Panc1 (cell line): ENCODE measurements at regions not wholly inside any gene's neighbourhood (a gene's known extent, or its start where the extent isn't known, plus 50 kb on each side); places are given as distances from the start of the nearest gene placed in this dataset.

Source experiments
- ATAC-seq: fragments of 200-7000 bp; cut with Tn5 transposase; 2 replicates; pipeline ENCODE4 v1.9.1; 2020; ENCODE audit warnings: mild to moderate bottlenecking, moderate library complexity
- BruUV-seq: library from RNA; stranded (reverse); fragments of 400-500 nt; replicated peaks from 2 replicates; lab custom pipeline; 2021; lab: Mats Ljungman, UMichigan
- CTCF ChIA-PET: fragments of 300-600 bp; sonication (Branson Sonifier 250); formaldehyde crosslinking; loops from one replicate; lab custom pipeline; 2022; ENCODE audit warnings: antibody characterized with exemption; lab: Charles Lee
- POLR2A ChIA-PET: fragments of 300-600 bp; sonication (Branson Sonifier 250); formaldehyde crosslinking; loops from one replicate; lab custom pipeline; 2022; ENCODE audit warnings: antibody characterized with exemption; lab: Charles Lee
- DNase-seq: peaks from one replicate; pipeline ENCODE4 v3.0.0-alpha.2; 2010; ENCODE audit warnings: low read depth, low spot score
- H3K27ac ChIP-seq: 2 replicates; pipeline ENCODE4 v1.5.1; 2011; ENCODE audit warnings: mild to moderate bottlenecking, low read length, inconsistent platforms
- H3K27me3 ChIP-seq: fragments of 200-500 bp; sonication (Bioruptor generic); 2 replicates; pipeline ENCODE4 v1.6.0; 2014; ENCODE audit warnings: low read length, inconsistent platforms; ENCODE audit not compliant: control insufficient read depth, insufficient read depth
- H3K36me3 ChIP-seq: fragments of 200-500 bp; sonication (Bioruptor generic); 2 replicates; pipeline ENCODE4 v1.5.1; 2014; ENCODE audit warnings: inconsistent platforms, mild to moderate bottlenecking, low read length, moderate library complexity; ENCODE audit not compliant: control insufficient read depth, insufficient read depth
- H3K4me1 ChIP-seq: 2 replicates; pipeline ENCODE4 v1.5.1; 2011; ENCODE audit warnings: inconsistent platforms, mild to moderate bottlenecking, low read length, moderate library complexity; ENCODE audit not compliant: control insufficient read depth, insufficient read depth
- H3K4me3 ChIP-seq, 2 experiments: 2 replicates each; pipeline ENCODE4 v1.5.1; 2011 to 2012; ENCODE audit warnings: low read depth in 2 of 2, low read length in 2 of 2, mild to moderate bottlenecking in 2 of 2, inconsistent platforms in 1 of 2, moderate library complexity in 1 of 2
- H3K9me3 ChIP-seq: fragments of 200-500 bp; sonication (Bioruptor generic); 2 replicates; pipeline ENCODE4 v1.5.1; 2014; ENCODE audit warnings: low read depth, mild to moderate bottlenecking, inconsistent platforms, low read length, moderate library complexity; ENCODE audit not compliant: control insufficient read depth, insufficient read depth
- POLR2AphosphoS5 ChIP-seq: IDR thresholded peaks from 2 replicates; pipeline ENCODE4 v1.6.1; 2012; ENCODE audit warnings: mild to moderate bottlenecking, low read depth, low read length, moderate library complexity
- SIN3A ChIP-seq: IDR thresholded peaks from 2 replicates; pipeline ENCODE4 v1.6.1; 2012; ENCODE audit warnings: low read depth, mild to moderate bottlenecking, low read length, moderate library complexity, borderline replicate concordance; ENCODE audit not compliant: insufficient read depth
- TCF7L2 ChIP-seq: IDR thresholded peaks from 2 replicates; pipeline ENCODE4 v1.6.1; 2011; ENCODE audit warnings: mild to moderate bottlenecking, low read depth, low read length, inconsistent platforms
- in situ Hi-C: cut with HindIII; loops from 2 replicates; pipeline ENCODE4 v1.10.0; 2016; ENCODE audit warnings: low sequenced_read_pairs, low pct_unique_long_range_greater_than_20kb
- intact Hi-C: fragments of 100-400 bp; cut with micrococcal nuclease; formaldehyde crosslinking; loops from one replicate; pipeline ENCODE4 v1.10.0; 2022; ENCODE audit not compliant: unreplicated experiment
- TF ChIP-seq, protein P1 (sequence below), 2 experiments: IDR thresholded peaks; 2 replicates each; pipeline ENCODE4 v1.6.1; 2011 to 2012; ENCODE audit warnings: low read depth in 2 of 2, control low read depth in 1 of 2, low read length in 1 of 2, mild to moderate bottlenecking in 1 of 2, moderate library complexity in 1 of 2; ENCODE audit not compliant: insufficient read depth in 1 of 2
- TF ChIP-seq, protein P2 (sequence below): fragments of 450-650 bp; IDR thresholded peaks from 2 replicates; pipeline ENCODE4 v1.5.1; 2017; ENCODE audit warnings: mild to moderate bottlenecking

DNA sequence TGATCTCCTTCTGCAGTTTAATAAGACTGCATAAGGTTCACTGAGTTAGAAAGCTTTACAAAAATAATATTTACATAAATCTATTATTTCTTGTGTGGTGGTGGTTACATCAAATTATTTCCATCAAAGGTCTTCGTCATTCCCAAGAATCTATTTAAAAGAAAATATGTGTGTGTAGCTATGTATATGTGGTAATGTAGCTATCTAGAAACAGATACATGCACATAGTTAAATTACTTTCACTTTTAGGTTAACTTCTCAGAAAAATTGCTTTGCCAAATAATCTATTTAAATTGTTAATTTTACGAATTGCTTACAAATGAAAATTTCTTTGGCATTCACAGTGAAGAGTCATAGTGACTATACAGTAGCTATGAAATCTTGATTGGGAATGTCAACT lies 633.2 kb downstream of the DMRTA1 start:
- intact Hi-C loops (no loop called here), in situ Hi-C loops (no loop called here)
- Histone ChIP-seq H3K27ac (no peak overlapping the region), H3K4me3 (no peak overlapping the region), H3K36me3 (no peaks in the 10 kb centered on the region), H3K4me1 (no peaks in the 10 kb centered on the region), H3K27me3 (no peaks in the 10 kb centered on the region), H3K9me3 (no peaks in the 10 kb centered on the region)
- ChIA-PET POLR2A (no interaction called here), CTCF (no interaction called here)
- ATAC-seq (no peak), DNase-seq (no peak)
- BruUV-seq, result no TSS peak
- TF ChIP-seq, protein P1, sequence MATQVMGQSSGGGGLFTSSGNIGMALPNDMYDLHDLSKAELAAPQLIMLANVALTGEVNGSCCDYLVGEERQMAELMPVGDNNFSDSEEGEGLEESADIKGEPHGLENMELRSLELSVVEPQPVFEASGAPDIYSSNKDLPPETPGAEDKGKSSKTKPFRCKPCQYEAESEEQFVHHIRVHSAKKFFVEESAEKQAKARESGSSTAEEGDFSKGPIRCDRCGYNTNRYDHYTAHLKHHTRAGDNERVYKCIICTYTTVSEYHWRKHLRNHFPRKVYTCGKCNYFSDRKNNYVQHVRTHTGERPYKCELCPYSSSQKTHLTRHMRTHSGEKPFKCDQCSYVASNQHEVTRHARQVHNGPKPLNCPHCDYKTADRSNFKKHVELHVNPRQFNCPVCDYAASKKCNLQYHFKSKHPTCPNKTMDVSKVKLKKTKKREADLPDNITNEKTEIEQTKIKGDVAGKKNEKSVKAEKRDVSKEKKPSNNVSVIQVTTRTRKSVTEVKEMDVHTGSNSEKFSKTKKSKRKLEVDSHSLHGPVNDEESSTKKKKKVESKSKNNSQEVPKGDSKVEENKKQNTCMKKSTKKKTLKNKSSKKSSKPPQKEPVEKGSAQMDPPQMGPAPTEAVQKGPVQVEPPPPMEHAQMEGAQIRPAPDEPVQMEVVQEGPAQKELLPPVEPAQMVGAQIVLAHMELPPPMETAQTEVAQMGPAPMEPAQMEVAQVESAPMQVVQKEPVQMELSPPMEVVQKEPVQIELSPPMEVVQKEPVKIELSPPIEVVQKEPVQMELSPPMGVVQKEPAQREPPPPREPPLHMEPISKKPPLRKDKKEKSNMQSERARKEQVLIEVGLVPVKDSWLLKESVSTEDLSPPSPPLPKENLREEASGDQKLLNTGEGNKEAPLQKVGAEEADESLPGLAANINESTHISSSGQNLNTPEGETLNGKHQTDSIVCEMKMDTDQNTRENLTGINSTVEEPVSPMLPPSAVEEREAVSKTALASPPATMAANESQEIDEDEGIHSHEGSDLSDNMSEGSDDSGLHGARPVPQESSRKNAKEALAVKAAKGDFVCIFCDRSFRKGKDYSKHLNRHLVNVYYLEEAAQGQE (IDR thresholded peaks at IDR 0.05; ENCODE audit: insufficient read depth in 1 of 2, low read depth in 2 of 2, low read length in 1 of 2), result no peak
- TF ChIP-seq SIN3A (no peak), TCF7L2 (no peak), POLR2AphosphoS5 (no peak)
- TF ChIP-seq, protein P2, sequence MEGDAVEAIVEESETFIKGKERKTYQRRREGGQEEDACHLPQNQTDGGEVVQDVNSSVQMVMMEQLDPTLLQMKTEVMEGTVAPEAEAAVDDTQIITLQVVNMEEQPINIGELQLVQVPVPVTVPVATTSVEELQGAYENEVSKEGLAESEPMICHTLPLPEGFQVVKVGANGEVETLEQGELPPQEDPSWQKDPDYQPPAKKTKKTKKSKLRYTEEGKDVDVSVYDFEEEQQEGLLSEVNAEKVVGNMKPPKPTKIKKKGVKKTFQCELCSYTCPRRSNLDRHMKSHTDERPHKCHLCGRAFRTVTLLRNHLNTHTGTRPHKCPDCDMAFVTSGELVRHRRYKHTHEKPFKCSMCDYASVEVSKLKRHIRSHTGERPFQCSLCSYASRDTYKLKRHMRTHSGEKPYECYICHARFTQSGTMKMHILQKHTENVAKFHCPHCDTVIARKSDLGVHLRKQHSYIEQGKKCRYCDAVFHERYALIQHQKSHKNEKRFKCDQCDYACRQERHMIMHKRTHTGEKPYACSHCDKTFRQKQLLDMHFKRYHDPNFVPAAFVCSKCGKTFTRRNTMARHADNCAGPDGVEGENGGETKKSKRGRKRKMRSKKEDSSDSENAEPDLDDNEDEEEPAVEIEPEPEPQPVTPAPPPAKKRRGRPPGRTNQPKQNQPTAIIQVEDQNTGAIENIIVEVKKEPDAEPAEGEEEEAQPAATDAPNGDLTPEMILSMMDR, result no peak

DNA sequence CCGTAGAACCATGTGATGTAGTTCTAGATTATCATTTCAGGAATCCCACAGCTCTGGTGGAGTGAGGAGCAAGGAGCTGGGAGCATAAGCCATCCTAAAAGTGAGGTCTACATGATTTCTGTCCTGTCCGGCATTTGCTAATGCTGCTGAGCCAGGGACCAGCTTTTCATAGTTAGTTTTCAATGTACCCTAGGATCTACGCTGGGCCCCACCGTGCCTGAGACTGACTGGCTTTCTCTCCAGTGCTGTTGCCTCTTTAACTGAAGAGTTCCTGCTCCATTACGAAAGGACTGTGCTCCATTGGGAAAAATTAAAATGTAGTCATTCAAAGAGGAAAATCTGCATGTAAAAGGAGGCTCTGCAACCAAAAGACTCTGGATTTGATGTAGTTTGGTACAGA lies 634.8 kb downstream of the DMRTA1 start:
- intact Hi-C loops, result no loop called here
- in situ Hi-C loops, result no loop called here
- H3K4me3 ChIP-seq, result no peak overlapping the region
- CTCF ChIA-PET, result no interaction called here
- H3K27me3 ChIP-seq, result no peaks in the 10 kb centered on the region
- no peak overlapping the region for H3K27ac ChIP-seq
- ATAC-seq (no peak), DNase-seq (no peak)
- no peaks in the 10 kb centered on the region for H3K9me3 ChIP-seq
- no peaks in the 10 kb centered on the region for H3K36me3 ChIP-seq
- BruUV-seq, result no TSS peak
- POLR2A ChIA-PET, result no interaction called here
- H3K4me1 ChIP-seq, result no peaks in the 10 kb centered on the region
- TF ChIP-seq SIN3A, result no peak
- TF ChIP-seq, protein P2, result no peak
- TF ChIP-seq TCF7L2, result no peak
- TF ChIP-seq, protein P1 (IDR thresholded peaks at IDR 0.05; ENCODE audit: insufficient read depth in 1 of 2, low read depth in 2 of 2, low read length in 1 of 2), result no peak
- no peak for TF ChIP-seq POLR2AphosphoS5
